ENCODE measurements at regions not wholly inside any gene's neighbourhood (a gene's known extent, or its start where the extent isn't known, plus 50 kb on each side); places are given as distances from the start of the nearest gene placed in this dataset.

DNA sequence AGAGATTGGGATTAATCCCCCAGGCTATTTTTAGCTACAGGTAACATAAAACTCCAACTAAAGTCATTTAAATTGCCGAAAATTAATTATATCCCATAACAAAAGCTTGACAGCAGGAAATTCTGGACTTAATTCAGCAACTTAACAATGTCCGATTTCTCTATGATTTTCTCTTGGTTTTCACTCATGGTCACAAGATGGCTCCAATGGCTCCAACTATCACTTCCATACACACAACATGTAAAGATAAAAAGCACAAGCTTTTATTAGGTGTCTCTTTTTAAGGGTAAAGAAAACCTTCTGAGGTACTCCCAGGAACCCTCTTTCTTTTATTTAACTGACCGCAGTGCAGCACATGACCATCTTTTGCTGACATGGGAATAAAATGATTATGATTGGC is 363.5 kb upstream of the PTBP2 start (continued):
- TF ChIP-seq CHD1 (IDR thresholded peaks at IDR 0.05; ENCODE audit: low read depth, low read length): no peak
- no peak for TF ChIP-seq RNF2 (IDR thresholded peaks at IDR 0.05; ENCODE audit: borderline replicate concordance, low read depth, low read length, missing control alignments, poor library complexity, severe bottlenecking)
- TF ChIP-seq BACH1 (IDR thresholded peaks at IDR 0.05; ENCODE audit: low read length): no peak
- TF ChIP-seq TBP (IDR thresholded peaks at IDR 0.05; ENCODE audit: low read depth, low read length): no peak
- TF ChIP-seq TAF1 (IDR thresholded peaks at IDR 0.05; ENCODE audit: low read depth, low read length): no peak
- no peak for TF ChIP-seq POLR2AphosphoS5 (IDR thresholded peaks at IDR 0.05; ENCODE audit: low read depth, low read length)

All from H1 (cell line).